AG04450 (cell line): ENCODE measurements at regions not wholly inside any gene's neighbourhood (a gene's known extent, or its start where the extent isn't known, plus 50 kb on each side); places are given as distances from the start of the nearest gene placed in this dataset.

Experiments
- CTCF ChIA-PET: fragments of 300-600, 350-600 bp; formaldehyde crosslinking; extraction: SDS; loops from one replicate; lab custom pipeline; 2022; ENCODE audit warnings: antibody characterized with exemption, inconsistent platforms; lab: Charles Lee
- POLR2A ChIA-PET: fragments of 350-600 bp; formaldehyde crosslinking; extraction: SDS; loops from one replicate; lab custom pipeline; 2021; ENCODE audit warnings: antibody characterized with exemption, inconsistent platforms; lab: Yijun Ruan, JAX
- DNase-seq: peaks from one replicate; pipeline ENCODE4 v3.0.0-alpha.2; 2011; ENCODE audit warnings: low read depth, low spot score
- H3K27ac ChIP-seq: one replicate; pipeline ENCODE4 v1.5.1; 2012; ENCODE audit warnings: low read depth, low read length, control low read depth
- H3K27me3 ChIP-seq: one replicate; pipeline ENCODE4 v1.6.0; 2012; ENCODE audit warnings: low read length; ENCODE audit not compliant: control insufficient read depth, insufficient read depth
- H3K4me3 ChIP-seq: 2 replicates; pipeline ENCODE4 v1.5.1; 2011; ENCODE audit warnings: mild to moderate bottlenecking, low read depth, low read length, control low read depth
- H3K9me3 ChIP-seq: 2 replicates; pipeline ENCODE4 v1.5.1; 2012; ENCODE audit warnings: low read length; ENCODE audit not compliant: control insufficient read depth, insufficient read depth
- TF ChIP-seq, protein P1 (sequence below): IDR thresholded peaks from 2 replicates; pipeline ENCODE4 v1.5.1; 2011; ENCODE audit warnings: low read depth, low read length, control low read depth, inconsistent platforms

- Histone ChIP-seq H3K27ac (no peak overlapping the region), H3K4me3 (no peak overlapping the region), H3K9me3 (no peaks in the 10 kb centered on the region), H3K27me3 (no peaks in the 10 kb centered on the region)
- TF ChIP-seq, protein P1, sequence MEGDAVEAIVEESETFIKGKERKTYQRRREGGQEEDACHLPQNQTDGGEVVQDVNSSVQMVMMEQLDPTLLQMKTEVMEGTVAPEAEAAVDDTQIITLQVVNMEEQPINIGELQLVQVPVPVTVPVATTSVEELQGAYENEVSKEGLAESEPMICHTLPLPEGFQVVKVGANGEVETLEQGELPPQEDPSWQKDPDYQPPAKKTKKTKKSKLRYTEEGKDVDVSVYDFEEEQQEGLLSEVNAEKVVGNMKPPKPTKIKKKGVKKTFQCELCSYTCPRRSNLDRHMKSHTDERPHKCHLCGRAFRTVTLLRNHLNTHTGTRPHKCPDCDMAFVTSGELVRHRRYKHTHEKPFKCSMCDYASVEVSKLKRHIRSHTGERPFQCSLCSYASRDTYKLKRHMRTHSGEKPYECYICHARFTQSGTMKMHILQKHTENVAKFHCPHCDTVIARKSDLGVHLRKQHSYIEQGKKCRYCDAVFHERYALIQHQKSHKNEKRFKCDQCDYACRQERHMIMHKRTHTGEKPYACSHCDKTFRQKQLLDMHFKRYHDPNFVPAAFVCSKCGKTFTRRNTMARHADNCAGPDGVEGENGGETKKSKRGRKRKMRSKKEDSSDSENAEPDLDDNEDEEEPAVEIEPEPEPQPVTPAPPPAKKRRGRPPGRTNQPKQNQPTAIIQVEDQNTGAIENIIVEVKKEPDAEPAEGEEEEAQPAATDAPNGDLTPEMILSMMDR: no peak
- CTCF ChIA-PET: no interaction called here
- no peak for DNase-seq
- POLR2A ChIA-PET: no interaction called here
Measured at GRCh38 chr12:42823679-42824078, 234.1 kb upstream of the PRICKLE1 start.

DNA sequence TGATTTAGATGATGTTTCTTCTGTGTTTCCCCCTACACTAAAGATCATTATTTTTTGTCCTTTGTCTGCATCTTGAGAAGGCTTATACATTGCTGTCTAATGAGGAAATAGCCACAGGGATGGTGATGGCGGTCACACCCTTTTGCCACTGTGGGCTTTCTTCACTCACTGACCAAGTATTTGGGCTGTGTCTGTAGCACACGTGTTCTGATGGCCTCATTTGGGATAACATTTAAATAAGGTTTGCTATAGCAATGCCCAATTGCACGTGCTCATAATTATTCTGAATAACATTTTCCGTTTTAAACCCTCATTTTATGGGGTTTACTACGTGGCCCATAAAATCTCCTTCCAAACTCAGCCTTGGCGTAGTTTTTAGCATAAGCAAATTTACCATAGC is 230.3 kb upstream of the PRICKLE1 start:
- TF ChIP-seq, protein P1: no peak
- ChIA-PET POLR2A (no interaction called here), CTCF (no interaction called here)
- DNase-seq: no peak
- no peaks in the 10 kb centered on the region for H3K27me3 ChIP-seq
- no peak overlapping the region for H3K27ac ChIP-seq
- H3K9me3 ChIP-seq: no peaks in the 10 kb centered on the region
- H3K4me3 ChIP-seq: no peak overlapping the region

DNA sequence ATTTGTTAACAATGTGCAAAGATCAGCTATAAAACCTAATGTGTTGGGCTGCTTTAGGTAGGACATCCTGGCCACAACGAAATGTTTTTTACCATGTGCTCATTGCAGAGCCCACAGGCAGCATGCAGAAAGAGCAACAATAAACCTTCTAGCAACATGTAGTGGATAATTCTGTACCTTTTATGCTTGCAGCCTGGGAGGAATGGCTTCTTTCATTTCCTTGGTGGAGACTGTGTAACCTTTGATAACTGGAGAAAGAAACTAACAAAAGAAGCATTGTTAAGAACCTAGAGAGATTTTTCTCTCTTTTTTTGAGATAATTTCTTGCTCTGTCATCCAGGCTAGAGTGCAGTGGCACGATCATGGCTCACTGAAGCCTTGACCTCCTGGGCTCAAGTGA is 225.5 kb upstream of the PRICKLE1 start:
- H3K4me3 ChIP-seq: no peak overlapping the region
- no peak for DNase-seq
- H3K9me3 ChIP-seq: no peaks in the 10 kb centered on the region
- H3K27me3 ChIP-seq: no peaks in the 10 kb centered on the region
- TF ChIP-seq, protein P1: no peak
- ChIA-PET CTCF (no interaction called here), POLR2A (no interaction called here)
- H3K27ac ChIP-seq: no peak overlapping the region

GRCh38 chr12:42812871-42813270 is 223.3 kb upstream of the PRICKLE1 start:
- H3K9me3 ChIP-seq: no peaks in the 10 kb centered on the region
- H3K4me3 ChIP-seq: no peak overlapping the region
- ChIA-PET CTCF (no interaction called here), POLR2A (no interaction called here)
- no peaks in the 10 kb centered on the region for H3K27me3 ChIP-seq
- TF ChIP-seq, protein P1: no peak
- DNase-seq: no peak
- H3K27ac ChIP-seq: no peak overlapping the region

DNA sequence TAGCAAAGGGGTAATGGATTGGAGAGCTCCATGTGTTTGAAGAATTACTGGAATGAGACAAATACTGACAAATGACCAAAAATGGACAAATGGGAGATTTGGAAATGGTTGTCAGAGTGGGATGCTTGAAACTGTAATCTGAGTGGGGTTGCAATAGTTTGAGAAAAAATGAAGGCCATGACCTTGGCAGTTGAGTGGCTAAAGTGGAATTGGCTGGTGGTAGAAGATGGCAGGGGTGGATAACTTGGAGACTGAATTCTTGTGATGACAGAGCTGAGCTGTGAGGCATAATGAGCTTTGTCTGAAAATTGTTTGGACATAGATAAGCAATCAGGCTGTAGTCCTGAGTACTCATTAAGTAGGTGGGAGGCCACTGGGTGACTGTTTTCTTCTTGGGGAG is 222.5 kb upstream of the PRICKLE1 start:
- POLR2A ChIA-PET: no interaction called here
- Histone ChIP-seq H3K9me3 (no peaks in the 10 kb centered on the region), H3K27ac (no peak overlapping the region), H3K27me3 (no peaks in the 10 kb centered on the region), H3K4me3 (no peak overlapping the region)
- TF ChIP-seq, protein P1: no peak
- no peak for DNase-seq
- CTCF ChIA-PET: no interaction called here
